ENCODE measurements at regions not wholly inside any gene's neighbourhood (a gene's known extent, or its start where the extent isn't known, plus 50 kb on each side); places are given as distances from the start of the nearest gene placed in this dataset.

- TF ChIP-seq POLR2AphosphoS5 (IDR thresholded peaks at IDR 0.05) (no peak), CTCF (IDR thresholded peaks at IDR 0.05) (no peak), POLR2A (IDR thresholded peaks at IDR 0.05) (no peak)
These were observed 418.8 kb downstream of the OLFM4 start for GRCh38 chr13:53447456-53447855.
